ENCODE measurements at regions not wholly inside any gene's neighbourhood (a gene's known extent, or its start where the extent isn't known, plus 50 kb on each side); places are given as distances from the start of the nearest gene placed in this dataset.

DNA sequence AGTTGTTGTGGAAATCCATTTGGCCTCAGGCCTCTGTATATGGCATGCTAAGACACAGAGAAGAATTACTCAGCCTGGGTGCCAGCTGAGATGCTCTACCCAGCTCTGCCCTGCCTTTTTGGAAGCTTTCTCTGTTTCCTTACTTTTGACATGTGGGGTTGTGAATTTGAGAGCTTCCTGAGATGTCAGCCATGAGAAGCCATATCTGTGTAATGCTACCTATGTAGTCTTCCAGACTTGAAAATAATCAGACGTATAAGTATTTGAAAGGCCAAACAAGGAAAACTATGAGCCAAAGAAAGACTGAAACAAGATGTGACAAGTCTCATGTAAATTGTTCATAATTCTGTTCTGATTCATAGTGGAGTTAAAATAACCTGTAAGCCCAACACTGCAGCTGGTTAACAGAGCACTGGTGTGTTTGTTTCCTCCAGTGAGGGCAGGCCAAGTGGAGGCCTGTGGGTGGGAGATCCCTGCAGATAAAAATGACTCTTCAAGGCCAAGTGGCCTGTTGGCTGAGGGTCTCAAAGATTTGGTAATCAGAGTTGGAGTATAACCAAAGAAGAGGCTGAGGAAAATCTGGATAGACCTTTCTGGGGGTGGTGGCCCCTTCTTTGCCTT is 94.0 kb downstream of the TMX1 start:
- TF ChIP-seq GATA3 (IDR thresholded peaks at IDR 0.05; ENCODE audit: low read depth, low read length) = no peak
- no peak for TF ChIP-seq GATA2 (IDR thresholded peaks at IDR 0.05; ENCODE audit: low read depth, low read length)

GRCh38 chr14:51334566-51334965 is 94.5 kb downstream of the TMX1 start:
- TF ChIP-seq GATA2 (IDR thresholded peaks at IDR 0.05; ENCODE audit: low read depth, low read length) (no peak), GATA3 (IDR thresholded peaks at IDR 0.05; ENCODE audit: low read depth, low read length) (no peak)

- TF ChIP-seq GATA3 (IDR thresholded peaks at IDR 0.05; ENCODE audit: low read depth, low read length) = no peak
- no peak for TF ChIP-seq GATA2 (IDR thresholded peaks at IDR 0.05; ENCODE audit: low read depth, low read length)
These were observed 95.5 kb downstream of the TMX1 start for GRCh38 chr14:51335531-51335930.

GRCh38 chr14:51335961-51336723 is 96.1 kb downstream of the TMX1 start:
- TF ChIP-seq GATA2 (IDR thresholded peaks at IDR 0.05; ENCODE audit: low read depth, low read length) (no peak), GATA3 (IDR thresholded peaks at IDR 0.05; ENCODE audit: low read depth, low read length) (no peak)

DNA sequence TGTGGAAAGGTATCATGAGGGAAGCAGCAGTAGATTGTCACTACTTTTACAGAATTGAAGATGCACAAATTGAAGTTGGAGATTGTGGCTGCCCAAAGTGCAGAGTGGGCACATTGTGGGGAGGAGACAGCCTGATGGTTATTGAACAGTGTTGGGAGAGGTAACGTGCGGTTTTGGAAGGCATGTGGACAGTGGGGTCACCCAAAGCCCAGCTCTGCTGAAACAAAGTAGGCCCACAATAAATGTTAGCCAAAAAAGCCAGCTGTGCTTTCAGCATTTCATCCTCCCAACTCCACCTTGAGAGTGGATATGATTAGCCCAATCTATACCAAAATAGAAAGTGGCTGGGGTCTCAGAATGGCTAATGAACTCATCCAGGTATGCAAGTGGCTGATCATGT is 96.7 kb downstream of the TMX1 start:
- no peak for TF ChIP-seq GATA3 (IDR thresholded peaks at IDR 0.05; ENCODE audit: low read depth, low read length)
- no peak for TF ChIP-seq GATA2 (IDR thresholded peaks at IDR 0.05; ENCODE audit: low read depth, low read length)

DNA sequence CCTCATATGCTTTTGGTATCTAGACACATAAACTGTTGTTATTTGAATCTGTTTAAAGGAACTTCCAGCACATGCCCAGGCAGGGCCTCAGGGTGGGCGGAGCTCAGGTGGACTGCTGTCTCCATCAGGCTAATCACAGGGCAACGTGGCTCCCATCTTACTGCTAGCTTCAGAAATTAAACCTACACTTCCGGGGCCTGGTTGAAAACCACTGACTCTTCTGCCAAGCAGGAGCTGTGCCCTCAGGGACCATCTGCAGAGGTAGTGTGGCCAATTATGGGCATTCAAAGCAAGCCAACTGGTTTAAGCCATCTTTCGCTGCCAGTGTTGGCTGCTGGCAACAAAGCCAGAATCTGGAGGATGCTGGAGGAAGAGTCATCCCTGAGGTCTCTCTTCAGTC is 97.5 kb downstream of the TMX1 start:
- TF ChIP-seq GATA2 (IDR thresholded peaks at IDR 0.05; ENCODE audit: low read depth, low read length) (no peak), GATA3 (IDR thresholded peaks at IDR 0.05; ENCODE audit: low read depth, low read length) (no peak)

DNA sequence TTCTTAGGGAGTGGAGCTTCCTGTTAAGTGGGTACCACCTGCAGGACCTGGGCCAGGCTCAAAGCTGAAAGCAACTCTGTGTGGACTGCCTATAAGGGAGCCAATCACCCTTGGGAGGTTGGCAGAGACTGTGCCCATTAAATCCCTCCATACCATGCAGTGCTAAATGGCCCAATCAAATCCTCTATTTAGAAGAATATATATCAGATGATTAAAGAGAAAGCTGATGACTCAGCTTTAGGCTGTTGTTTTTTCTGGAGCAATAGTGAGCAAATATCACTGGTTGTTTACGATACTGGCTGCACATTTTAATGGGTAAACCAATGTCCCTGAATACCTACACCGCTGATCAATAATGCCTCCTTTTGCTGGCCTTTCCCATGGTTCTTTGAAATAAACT is 101.3 kb downstream of the TMX1 start:
- TF ChIP-seq GATA2 (IDR thresholded peaks at IDR 0.05; ENCODE audit: low read depth, low read length) (no peak), GATA3 (IDR thresholded peaks at IDR 0.05; ENCODE audit: low read depth, low read length) (no peak)

- TF ChIP-seq GATA2 (IDR thresholded peaks at IDR 0.05; ENCODE audit: low read depth, low read length) (no peak), GATA3 (IDR thresholded peaks at IDR 0.05; ENCODE audit: low read depth, low read length) (no peak)
These were observed 102.2 kb downstream of the TMX1 start for GRCh38 chr14:51342226-51342625.

GRCh38 chr14:51351997-51352396 is 112.0 kb downstream of the TMX1 start:
- TF ChIP-seq GATA2 (IDR thresholded peaks at IDR 0.05; ENCODE audit: low read depth, low read length) (no peak), GATA3 (IDR thresholded peaks at IDR 0.05; ENCODE audit: low read depth, low read length) (no peak)

GRCh38 chr14:51353901-51354300 is 113.9 kb downstream of the TMX1 start:
- no peak for TF ChIP-seq GATA3 (IDR thresholded peaks at IDR 0.05; ENCODE audit: low read depth, low read length)
- TF ChIP-seq GATA2 (IDR thresholded peaks at IDR 0.05; ENCODE audit: low read depth, low read length) = no peak

GRCh38 chr14:51354846-51355245 is 114.8 kb downstream of the TMX1 start:
- TF ChIP-seq GATA3 (IDR thresholded peaks at IDR 0.05; ENCODE audit: low read depth, low read length) (no peak), GATA2 (IDR thresholded peaks at IDR 0.05; ENCODE audit: low read depth, low read length) (no peak)

GRCh38 chr14:51356381-51356780 is 116.3 kb downstream of the TMX1 start:
- no peak for TF ChIP-seq GATA3 (IDR thresholded peaks at IDR 0.05; ENCODE audit: low read depth, low read length)
- TF ChIP-seq GATA2 (IDR thresholded peaks at IDR 0.05; ENCODE audit: low read depth, low read length) = no peak

DNA sequence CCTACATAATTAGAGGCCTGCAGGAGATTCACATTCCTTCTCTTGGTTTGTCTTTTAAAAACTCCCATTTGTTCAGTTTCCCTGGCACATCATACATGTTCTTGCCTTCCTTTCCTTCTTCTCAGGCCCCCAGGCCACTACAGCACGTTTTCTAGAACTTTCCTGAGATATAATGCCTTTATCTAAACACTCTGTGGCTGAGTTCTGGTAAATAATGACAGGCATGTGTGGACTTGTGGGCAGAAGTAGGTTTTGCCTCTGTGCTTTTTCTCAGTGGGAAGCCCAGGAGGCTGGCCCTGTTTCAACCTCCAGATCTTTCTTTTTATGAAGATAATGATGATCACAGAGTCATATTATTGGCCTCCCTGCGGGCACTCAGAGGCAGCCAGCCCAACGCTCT is 117.2 kb downstream of the TMX1 start:
- TF ChIP-seq GATA3 (IDR thresholded peaks at IDR 0.05; ENCODE audit: low read depth, low read length) (no peak), GATA2 (IDR thresholded peaks at IDR 0.05; ENCODE audit: low read depth, low read length) (no peak)

GRCh38 chr14:51360592-51360991 is 120.5 kb downstream of the TMX1 start:
- TF ChIP-seq GATA2 (IDR thresholded peaks at IDR 0.05; ENCODE audit: low read depth, low read length) (no peak), GATA3 (IDR thresholded peaks at IDR 0.05; ENCODE audit: low read depth, low read length) (no peak)

GRCh38 chr14:51365241-51365965 is 125.4 kb downstream of the TMX1 start:
- TF ChIP-seq GATA3 (IDR thresholded peaks at IDR 0.05; ENCODE audit: low read depth, low read length) = no peak
- TF ChIP-seq GATA2 (IDR thresholded peaks at IDR 0.05; ENCODE audit: low read depth, low read length) = no peak

All from SH-SY5Y (cell line).